ENCODE measurements at regions not wholly inside any gene's neighbourhood (a gene's known extent, or its start where the extent isn't known, plus 50 kb on each side); places are given as distances from the start of the nearest gene placed in this dataset.
A peak's percentile ranks its signal among the peaks of the same experiment; 100 is the strongest.
"Not testable (repeated sequence)": the region's sequence is repeated elsewhere in the genome, so short reads cannot be mapped to it uniquely, and the experiment has no call there.

DNA sequence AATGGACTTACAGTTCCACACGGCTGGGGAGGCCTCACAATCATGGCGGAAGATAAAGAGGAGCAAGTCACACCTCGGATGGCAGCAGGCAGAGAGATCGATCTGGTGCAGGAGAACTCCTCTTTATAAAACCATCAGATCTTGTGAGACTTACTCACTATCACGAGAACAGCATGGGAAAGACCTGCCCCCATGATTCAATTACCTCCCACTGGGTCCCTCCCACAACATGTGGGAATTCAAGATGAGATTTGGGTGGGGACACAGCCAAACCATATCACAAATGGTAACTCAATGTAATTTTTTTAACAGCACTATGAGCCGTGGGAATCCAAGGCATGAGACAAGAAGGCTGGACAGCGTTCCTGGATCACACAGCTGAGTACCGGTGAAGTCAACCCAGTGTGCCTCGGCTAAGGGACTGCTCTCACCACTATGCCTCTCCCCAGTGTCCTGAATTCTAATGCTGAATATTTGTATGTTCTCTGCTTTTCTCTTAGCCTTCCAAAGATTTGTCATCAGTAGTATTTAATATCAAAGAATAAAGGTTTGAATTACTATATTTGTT is 84.3 kb downstream of the IRS2 start:
- not testable (repeated sequence) for DNase-seq (ENCODE audit: low spot score in 2 of 2); ATAC-seq; H3K9me3 Mint-ChIP-seq; H3K27ac Mint-ChIP-seq
- H3K36me3 Mint-ChIP-seq, result peaks cover 8 to 12% of the 10 kb centered on the region in 2 donors

DNA sequence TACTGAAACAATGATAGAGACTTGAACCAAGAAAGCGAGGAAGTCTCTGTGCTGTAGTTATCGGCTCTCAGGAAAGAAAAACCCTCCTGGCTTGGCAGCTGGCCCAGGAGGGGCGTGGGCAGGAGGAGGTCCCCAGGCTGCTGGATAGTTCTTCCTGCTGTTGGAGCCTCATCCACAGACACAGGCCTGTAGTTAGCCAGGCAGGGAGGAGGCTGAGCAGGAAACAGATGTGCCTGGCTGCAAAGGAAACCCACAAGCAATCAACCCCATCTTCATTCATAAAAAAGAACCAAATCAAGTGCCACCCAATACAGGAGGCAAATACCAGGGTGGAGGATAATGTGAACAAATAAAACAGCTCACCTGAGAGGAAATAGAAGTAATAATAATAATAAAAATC is 86.2 kb downstream of the IRS2 start:
- Mint-ChIP-seq H3K9me3 (no peaks in the 10 kb centered on the region), H3K36me3 (peaks cover 8 to 12% of the 10 kb centered on the region in 2 donors), H3K27ac (no peak overlapping the region)
- ATAC-seq (no peak), DNase-seq (ENCODE audit: low spot score in 2 of 2) (no peak)

DNA sequence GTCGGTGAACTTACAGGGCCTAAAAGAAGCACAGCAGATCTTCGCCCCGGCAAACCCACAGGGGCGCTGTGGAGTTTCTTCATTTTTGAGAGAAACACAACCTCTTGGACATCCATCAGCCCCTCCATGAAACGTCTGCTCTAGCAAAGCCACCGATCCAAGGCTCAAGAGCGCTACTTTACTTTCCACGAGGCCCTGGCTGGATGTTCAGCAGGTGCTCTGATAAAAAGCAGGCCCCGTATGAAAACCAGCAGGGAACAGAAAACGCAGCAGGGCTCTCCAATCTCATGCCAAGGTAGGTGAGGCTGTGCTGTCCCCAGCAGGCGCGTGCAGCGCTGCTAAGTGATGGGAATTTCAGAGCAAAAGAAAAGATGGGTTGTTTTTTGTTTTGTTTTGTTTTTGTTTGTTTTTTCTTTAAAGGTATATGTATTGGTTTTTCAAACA is 86.7 kb downstream of the IRS2 start:
- H3K27ac Mint-ChIP-seq, result no peak overlapping the region
- DNase-seq (ENCODE audit: low spot score in 2 of 2) (no peak), ATAC-seq (no peak)
- H3K9me3 Mint-ChIP-seq, result no peaks in the 10 kb centered on the region
- peaks cover 3 to 8% of the 10 kb centered on the region in 2 donors for H3K36me3 Mint-ChIP-seq

DNA sequence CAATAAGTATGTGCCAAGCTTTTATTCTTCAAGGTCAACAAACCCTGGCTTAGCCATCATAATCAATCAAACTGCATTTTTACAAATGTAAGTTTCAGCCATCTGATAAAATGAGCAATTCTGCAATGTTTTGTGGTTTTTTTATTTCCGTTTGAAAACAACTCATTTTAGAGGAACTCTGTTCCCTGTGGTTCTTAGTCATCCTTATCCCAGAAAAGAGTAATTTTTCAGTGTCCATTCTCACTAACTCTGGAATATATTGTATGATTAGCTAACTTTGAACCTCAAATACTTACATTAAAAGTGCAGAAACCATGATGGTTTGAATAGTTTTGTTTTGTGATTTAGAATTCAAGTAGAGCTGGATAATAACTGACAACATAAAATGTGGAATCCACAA is 87.6 kb downstream of the IRS2 start:
- ATAC-seq (no peak), DNase-seq (ENCODE audit: low spot score in 2 of 2) (no peak)
- Mint-ChIP-seq H3K27ac (no peak overlapping the region), H3K36me3 (no peaks in the 10 kb centered on the region), H3K9me3 (no peaks in the 10 kb centered on the region)

DNA sequence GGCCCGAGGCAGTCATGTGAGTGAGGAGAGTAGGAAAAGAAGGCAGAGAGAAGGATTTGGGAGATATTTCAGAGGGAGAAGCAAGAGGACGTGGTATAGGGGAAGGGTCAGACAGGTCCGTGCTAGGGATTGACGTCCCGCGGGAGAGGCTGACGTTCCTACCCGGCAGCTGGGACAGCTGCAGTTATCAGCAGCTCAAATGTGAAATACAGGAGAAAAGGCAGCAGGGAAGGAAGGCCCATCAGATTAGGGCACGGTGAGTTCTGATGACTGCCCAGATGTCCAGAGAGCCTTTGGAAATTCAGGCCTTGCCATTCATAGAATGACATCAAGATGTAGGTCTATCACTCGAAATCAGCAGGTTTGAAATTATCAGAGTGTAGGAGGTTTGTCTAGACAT is 88.4 kb downstream of the IRS2 start:
- DNase-seq (ENCODE audit: low spot score in 2 of 2) (no peak), ATAC-seq (no peak)
- H3K36me3 Mint-ChIP-seq, result no peaks in the 10 kb centered on the region
- no peak overlapping the region for H3K27ac Mint-ChIP-seq
- H3K9me3 Mint-ChIP-seq, result no peaks in the 10 kb centered on the region

DNA sequence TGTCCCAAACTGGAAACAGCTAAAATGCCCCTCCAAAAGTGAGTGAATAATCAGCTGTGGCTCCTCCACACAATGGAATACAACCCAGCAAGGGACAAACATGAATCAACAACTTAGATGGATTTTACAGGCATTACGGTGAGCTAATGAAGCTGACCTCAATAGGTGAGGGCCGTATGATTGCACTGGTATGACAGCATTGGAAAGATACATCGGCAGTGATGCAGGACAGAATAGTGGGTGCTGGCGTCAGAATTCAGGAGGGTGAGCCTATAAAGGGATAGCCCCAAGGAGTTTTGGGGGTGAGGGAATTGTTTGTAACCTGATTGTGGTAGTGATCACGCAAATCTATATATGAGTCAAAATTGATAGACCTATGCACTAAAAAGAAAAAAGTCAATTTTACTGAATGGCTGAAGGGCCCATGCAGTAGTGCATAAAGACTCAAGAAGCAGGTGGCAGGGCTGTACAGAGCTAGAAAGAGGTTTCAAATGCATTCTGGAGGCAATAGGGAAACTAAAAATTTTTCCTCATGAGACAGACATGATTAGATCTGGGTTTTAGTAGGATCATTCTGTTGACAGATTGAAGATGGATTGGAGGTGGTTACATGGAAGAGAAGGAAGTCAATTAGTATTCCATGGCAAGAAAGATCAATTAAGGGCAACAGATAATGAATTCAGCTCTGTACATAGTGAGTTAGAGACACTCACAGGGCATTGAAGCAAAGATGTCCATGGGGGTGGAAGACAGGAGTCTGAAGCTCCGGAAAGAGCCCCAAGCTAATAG is 90.8 kb downstream of the IRS2 start:
- H3K36me3 Mint-ChIP-seq, result no peaks in the 10 kb centered on the region
- ATAC-seq (peak; percentile 36 to 62), DNase-seq (ENCODE audit: low spot score in 2 of 2) (no peak)
- H3K9me3 Mint-ChIP-seq, result no peaks in the 10 kb centered on the region
- no peak overlapping the region for H3K27ac Mint-ChIP-seq

DNA sequence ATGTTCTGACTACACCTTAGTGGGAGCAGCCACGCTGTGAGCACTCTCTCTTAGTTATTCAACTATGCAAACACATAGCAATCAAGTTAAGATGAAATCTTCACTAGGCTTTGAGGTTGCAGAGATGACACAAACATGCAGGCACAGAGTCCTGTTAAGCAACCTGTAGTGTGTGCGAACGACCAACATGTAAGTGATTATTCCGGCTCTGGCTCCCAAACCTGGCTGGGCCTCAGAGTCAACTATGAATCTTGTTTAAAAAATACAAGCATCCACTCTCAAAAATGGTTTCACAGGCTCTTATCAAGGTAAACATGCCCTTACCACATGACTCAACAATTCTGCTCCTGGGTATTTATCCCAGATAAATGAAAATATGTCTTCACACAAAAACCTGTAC is 91.4 kb downstream of the IRS2 start:
- Mint-ChIP-seq H3K36me3 (no peaks in the 10 kb centered on the region), H3K9me3 (no peaks in the 10 kb centered on the region), H3K27ac (no peak overlapping the region)
- peak; percentile 55 to 71 for ATAC-seq
- DNase-seq (ENCODE audit: low spot score in 2 of 2), result no peak

DNA sequence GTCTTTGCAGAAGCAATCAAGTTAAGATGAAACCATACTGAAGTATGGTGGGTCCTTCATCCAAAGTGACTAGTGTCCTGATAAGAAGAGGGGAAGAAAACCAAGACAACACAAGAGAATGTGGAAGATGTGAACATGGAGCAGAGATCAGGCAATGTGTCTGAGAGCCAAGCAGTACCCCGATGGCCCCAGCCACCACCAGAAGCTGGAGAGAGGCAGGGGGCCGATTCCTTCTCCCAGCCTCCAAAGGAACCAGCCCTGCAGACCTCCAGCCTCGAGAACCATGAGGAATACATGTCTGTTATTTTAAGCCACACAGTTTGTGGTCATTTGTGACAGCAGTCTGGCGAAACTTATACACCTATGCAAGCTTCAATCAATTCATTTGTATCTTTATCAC is 93.2 kb downstream of the IRS2 start:
- Mint-ChIP-seq H3K36me3 (no peaks in the 10 kb centered on the region), H3K9me3 (no peaks in the 10 kb centered on the region), H3K27ac (no peak overlapping the region)
- ATAC-seq (peak; percentile 21 to 74), DNase-seq (ENCODE audit: low spot score in 2 of 2) (no peak)

DNA sequence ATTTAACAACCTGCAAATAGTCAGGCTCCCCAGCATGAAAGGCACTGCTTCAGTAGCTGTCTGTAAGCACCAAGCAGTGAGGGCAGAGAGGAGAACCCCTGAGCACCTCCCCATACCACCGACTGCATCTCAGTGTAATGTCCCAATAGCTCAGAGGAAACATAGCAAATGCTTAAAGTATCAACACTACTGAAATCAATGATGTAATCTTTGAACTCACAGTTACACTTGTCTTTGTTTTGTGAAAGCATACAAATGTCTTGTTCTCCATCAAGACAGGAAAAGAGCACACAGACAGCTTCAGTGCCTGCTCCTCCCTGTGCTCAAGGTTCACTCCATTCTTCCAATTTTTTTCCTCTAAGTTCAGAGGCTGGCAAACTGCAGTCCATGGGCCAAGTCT is 94.7 kb downstream of the IRS2 start:
- Mint-ChIP-seq H3K9me3 (no peaks in the 10 kb centered on the region), H3K36me3 (no peaks in the 10 kb centered on the region), H3K27ac (no peak overlapping the region)
- DNase-seq (ENCODE audit: low spot score in 2 of 2) (no peak), ATAC-seq (no peak)

DNA sequence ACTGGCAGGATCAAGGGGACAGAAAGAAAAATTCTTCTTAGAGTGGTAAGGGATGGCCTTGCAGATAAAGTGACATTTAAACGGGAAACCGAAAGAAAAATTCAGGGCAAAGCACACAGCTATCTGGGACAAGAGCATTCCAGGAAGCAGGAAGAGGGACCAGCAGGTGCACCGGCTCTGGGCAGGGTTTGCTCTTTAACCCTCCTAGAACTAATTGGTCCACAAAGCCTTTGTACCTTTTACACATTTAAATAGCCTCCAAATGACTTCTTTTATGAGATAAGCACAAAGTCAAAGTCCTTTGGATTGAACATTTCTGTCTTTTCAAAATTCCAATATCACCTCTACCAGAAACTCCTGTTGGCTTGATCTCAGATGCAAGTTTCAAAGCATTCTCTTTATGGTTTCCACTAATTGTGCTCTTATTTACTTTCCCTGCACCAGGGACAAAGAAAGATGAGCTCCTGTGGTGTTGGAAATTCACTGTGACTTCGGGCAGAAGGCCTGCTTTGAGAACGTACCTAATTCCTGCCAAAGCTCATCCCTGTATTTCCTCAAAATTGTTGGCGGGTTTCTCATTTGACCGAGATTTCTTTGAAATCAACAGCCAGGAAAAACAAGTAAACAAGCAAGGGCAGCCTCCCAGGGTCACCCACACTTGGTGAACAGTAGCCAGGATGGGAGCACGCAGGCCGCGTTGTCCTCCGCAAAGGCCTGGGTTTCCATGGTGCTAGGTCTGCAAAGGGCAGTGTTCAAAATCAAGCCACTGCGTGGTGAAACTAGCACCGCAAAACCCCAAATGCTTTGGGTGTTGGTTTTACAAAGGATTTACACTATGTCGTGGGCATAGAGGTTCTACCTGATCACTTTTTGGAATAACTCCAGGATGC is 98.6 kb downstream of the IRS2 start:
- Mint-ChIP-seq H3K9me3 (no peaks in the 10 kb centered on the region), H3K27ac (no peak overlapping the region), H3K36me3 (no peaks in the 10 kb centered on the region)
- ATAC-seq (no peak), DNase-seq (ENCODE audit: low spot score in 2 of 2) (no peak)

DNA sequence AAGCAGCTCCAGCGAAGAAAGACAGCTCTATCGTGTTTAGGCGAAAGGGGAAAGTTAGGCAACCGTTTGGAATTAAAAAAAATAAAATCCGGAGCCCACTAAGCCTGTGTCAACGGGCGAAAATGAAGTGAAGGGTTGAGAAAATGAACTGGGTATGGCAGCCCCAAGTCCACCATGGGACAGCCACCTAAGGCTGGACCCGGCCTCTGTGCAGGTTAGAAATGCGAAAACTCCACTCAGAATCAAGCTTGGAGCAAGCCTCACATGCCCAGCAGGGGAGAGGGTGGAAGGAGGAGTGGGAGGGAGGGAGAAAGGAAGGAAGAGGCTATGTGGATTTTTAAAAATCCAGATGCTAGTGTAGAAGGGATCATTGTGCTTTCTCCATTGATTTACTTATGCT is 101.2 kb downstream of the IRS2 start:
- DNase-seq (ENCODE audit: low spot score in 2 of 2) (no peak), ATAC-seq (no peak)
- Mint-ChIP-seq H3K36me3 (no peaks in the 10 kb centered on the region), H3K9me3 (no peaks in the 10 kb centered on the region), H3K27ac (no peak overlapping the region)

DNA sequence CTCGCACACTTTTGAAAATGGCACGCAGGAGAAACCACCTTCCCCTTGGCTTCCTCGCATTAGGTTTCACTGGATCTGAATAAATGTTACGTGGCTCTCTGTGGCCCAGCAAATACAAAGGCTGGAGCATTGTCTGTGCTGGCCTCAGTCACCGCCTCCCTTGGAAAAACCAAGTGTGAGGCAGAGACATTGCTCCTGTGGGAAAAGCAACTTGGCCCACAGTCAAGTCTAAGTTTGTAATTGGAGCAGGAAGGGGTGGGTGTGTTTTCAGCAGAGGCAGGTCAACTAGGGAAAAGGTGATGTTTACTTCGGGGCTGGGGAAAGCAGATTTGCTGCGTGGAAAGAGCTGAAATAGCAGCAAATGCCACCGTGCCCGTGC is 101.6 kb downstream of the IRS2 start:
- Mint-ChIP-seq H3K9me3 (no peaks in the 10 kb centered on the region), H3K27ac (no peak overlapping the region), H3K36me3 (no peaks in the 10 kb centered on the region)
- no peak for ATAC-seq
- DNase-seq (ENCODE audit: low spot score in 2 of 2), result no peak

DNA sequence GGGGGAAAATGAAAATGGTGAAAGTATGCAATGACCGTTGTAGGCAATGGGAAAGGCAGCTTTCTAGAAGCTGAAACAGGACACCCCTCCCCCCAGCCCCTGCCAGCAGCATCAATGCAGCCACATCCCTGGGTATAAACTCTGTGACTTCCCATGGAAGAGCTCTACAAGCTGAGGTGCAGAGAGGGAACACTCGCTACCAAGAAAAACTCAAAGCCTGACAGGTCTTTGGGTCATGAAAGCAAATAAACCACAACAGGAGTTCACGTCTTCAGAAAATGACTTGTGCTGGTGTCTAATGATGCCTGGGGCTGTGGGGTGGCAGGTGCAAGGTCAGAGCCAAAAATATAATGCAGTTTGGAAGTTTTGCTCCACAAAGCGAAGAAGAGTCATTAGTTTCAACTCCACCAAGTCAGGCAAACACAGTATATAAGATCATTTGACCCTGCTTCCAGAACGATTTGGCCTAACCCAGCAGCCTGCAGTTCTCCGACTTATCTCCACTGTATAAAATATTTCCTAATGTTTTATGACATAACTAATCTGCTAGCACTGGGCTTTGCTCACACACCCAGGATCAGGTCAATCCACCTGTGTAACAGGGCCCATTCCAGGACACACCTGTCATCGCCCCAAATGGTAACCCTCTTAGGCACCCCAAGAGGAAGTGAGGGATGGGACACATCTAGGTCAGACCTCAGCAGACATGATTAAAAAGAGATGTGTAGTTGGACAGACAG is 102.1 kb downstream of the IRS2 start:
- no peak for DNase-seq (ENCODE audit: low spot score in 2 of 2)
- no peaks in the 10 kb centered on the region for H3K9me3 Mint-ChIP-seq
- H3K36me3 Mint-ChIP-seq, result no peaks in the 10 kb centered on the region

DNA sequence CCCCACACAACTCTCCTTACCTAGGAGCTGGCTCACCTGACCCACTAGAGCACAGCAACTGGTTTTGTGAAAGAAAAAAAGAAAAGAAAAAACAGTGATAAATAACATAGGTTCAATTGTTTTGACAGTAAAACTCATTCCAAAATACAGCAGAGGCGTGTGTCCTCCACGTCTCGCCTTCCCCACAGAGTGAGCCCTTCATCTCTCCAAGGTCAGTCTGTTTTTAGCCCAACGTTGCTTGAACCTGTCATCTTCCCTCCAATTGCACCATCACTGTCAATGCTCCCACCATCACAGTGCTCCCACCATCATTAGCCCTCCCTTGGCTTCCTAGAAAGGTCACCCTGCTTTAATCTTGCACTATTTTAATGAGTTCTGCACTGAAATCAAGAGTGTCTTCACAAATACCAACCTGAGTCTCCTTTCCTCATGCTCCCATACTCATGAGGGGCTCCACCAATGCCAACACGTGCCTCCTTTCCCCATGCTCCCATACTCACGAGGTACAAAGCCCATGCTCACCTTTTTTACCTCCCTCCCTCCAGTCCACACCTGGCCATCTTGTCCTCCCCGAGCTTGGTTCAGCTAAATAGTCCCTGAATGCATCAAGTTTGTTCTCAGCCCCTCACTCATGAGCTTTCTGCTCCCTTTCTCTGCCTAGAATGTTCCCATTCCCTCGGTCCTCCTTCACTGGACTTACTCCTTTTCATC is 103.7 kb downstream of the IRS2 start:
- Mint-ChIP-seq H3K27ac (no peak overlapping the region), H3K36me3 (no peaks in the 10 kb centered on the region), H3K9me3 (no peaks in the 10 kb centered on the region)
- ATAC-seq, result no peak
- DNase-seq (ENCODE audit: low spot score in 2 of 2), result no peak

More for the DNA sequence above, 102.1 kb downstream of the IRS2 start:
- no peak overlapping the region for H3K27ac Mint-ChIP-seq
- no peak for ATAC-seq

DNA sequence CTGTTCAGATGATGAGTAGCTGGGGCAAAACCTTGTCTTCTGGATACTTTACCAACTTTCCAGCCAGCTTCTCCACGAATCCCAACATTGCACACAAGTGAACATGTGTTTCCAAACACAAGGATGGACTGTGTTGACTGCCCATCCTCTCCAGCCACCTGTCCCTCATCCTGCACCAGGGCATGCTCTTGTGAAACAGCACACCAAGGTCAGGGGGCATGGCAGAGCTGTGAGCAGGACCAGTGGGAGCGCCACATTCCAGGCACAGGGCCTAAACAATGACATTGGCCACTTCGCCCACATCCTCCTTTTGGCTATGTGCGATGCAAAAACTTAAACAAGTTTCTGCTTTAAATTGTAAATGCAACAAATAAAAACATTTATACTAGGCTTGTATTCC is 105.5 kb downstream of the IRS2 start:
- DNase-seq (ENCODE audit: low spot score in 2 of 2), result no peak
- no peaks in the 10 kb centered on the region for H3K36me3 Mint-ChIP-seq
- no peak overlapping the region for H3K27ac Mint-ChIP-seq
- no peaks in the 10 kb centered on the region for H3K9me3 Mint-ChIP-seq
- no peak for ATAC-seq

DNA sequence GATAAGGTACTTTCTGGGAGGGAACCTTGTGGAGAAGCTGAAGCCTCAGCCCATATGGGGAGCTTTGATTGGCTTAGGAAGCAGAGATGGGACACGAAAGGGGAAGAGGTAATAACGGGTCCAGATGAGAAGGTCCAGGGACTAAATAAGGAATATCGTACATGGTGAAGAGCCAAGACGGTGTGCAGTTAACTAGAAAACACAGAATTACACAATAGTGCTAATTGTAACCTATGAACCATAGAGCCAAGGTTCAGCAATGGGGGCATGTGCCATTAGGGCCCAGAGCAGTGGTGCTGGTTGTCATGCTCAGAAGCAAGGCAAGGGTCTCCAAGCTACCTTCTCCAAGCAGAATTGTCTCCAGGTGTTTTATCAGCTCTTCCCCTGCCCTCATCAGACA is 106.1 kb downstream of the IRS2 start:
- Mint-ChIP-seq H3K9me3 (peaks cover 0 to under 1% of the 10 kb centered on the region in 2 donors), H3K36me3 (peaks cover 0 to under 1% of the 10 kb centered on the region in 2 donors), H3K27ac (no peak overlapping the region)
- no peak for ATAC-seq
- no peak for DNase-seq (ENCODE audit: low spot score in 2 of 2)

Measured in activated naive CD4-positive, alpha-beta T cell treated with anti-CD3 and anti-CD28 coated beads, Interleukin-2, amount 50 U/mL, for 72 hours (primary cell).